ENCODE measurements at regions not wholly inside any gene's neighbourhood (a gene's known extent, or its start where the extent isn't known, plus 50 kb on each side); places are given as distances from the start of the nearest gene placed in this dataset.
"Not testable (repeated sequence)": the region's sequence is repeated elsewhere in the genome, so short reads cannot be mapped to it uniquely, and the experiment has no call there.

- ATAC-seq (ENCODE audit: low read depth in 2 of 2) = no peak
- Histone ChIP-seq H3K27me3 (ENCODE audit: control insufficient read depth, insufficient read depth, low read length) (no peaks in the 10 kb centered on the region), H3K36me3 (ENCODE audit: control insufficient read depth, insufficient read depth, low read length) (no peaks in the 10 kb centered on the region), H3K9me3 (ENCODE audit: control insufficient read depth in 2 of 2, low read length in 2 of 2) (peaks cover 2 to 3% of the 10 kb centered on the region in 2 experiments), H3K4me1 (ENCODE audit: control insufficient read depth, insufficient read depth, low read length, poor library complexity, severe bottlenecking) (no peaks in the 10 kb centered on the region), H3K27ac (ENCODE audit: insufficient read depth, low read length, poor library complexity, severe bottlenecking) (no peak overlapping the region), H3K4me3 (ENCODE audit: low read depth, low read length) (no peak overlapping the region)
- Mint-ChIP-seq H3K9me3 (peaks cover 2 to 17% (median 8%) of the 10 kb centered on the region in 7 donors), H3K27me3 (no peaks in the 10 kb centered on the region), H3K4me1 (no peaks in the 10 kb centered on the region), H3K36me3 (no peaks in the 10 kb centered on the region), H3K27ac (no peak overlapping the region), H3K4me3 (no peak overlapping the region)
- no peak for DNase-seq
Measured at GRCh38 chr3:80754969-80755368, 987.2 kb upstream of the ROBO1 start.

DNA sequence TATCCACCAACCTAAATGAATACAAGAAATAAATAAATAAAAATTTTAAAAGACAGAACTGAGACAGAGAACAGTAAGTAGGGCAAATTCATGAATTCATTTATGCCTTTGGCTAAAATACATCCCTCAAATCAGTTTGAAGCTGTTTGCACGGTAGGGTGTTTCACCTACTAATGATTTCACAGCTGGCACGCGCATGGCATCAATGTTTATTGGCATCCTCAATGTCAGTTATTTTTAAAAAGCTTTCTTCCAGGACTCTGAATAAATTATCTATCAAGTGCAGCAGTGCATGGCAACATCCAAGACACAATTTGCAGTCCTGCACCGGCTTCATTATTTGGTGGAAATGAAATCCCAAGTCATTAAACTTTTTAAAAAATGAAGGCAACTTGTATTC lies 985.2 kb upstream of the ROBO1 start:
- no peak overlapping the region for H3K27ac Mint-ChIP-seq
- no peak for ATAC-seq (ENCODE audit: low read depth in 2 of 2)
- H3K9me3 Mint-ChIP-seq = peaks cover 0 to 11% (median 4%) of the 10 kb centered on the region in 7 donors
- H3K27me3 ChIP-seq (ENCODE audit: control insufficient read depth, insufficient read depth, low read length) = no peaks in the 10 kb centered on the region
- DNase-seq = no peak
- H3K9me3 ChIP-seq (ENCODE audit: control insufficient read depth in 2 of 2, low read length in 2 of 2) = peaks cover 0 to 2% of the 10 kb centered on the region in 2 experiments
- no peaks in the 10 kb centered on the region for H3K36me3 Mint-ChIP-seq
- H3K4me1 Mint-ChIP-seq = no peaks in the 10 kb centered on the region
- no peaks in the 10 kb centered on the region for H3K27me3 Mint-ChIP-seq
- H3K4me3 ChIP-seq (ENCODE audit: low read depth, low read length) = no peak overlapping the region
- H3K27ac ChIP-seq (ENCODE audit: insufficient read depth, low read length, poor library complexity, severe bottlenecking) = no peak overlapping the region
- H3K36me3 ChIP-seq (ENCODE audit: control insufficient read depth, insufficient read depth, low read length) = no peaks in the 10 kb centered on the region
- no peaks in the 10 kb centered on the region for H3K4me1 ChIP-seq (ENCODE audit: control insufficient read depth, insufficient read depth, low read length, poor library complexity, severe bottlenecking)
- H3K4me3 Mint-ChIP-seq = no peak overlapping the region

DNA sequence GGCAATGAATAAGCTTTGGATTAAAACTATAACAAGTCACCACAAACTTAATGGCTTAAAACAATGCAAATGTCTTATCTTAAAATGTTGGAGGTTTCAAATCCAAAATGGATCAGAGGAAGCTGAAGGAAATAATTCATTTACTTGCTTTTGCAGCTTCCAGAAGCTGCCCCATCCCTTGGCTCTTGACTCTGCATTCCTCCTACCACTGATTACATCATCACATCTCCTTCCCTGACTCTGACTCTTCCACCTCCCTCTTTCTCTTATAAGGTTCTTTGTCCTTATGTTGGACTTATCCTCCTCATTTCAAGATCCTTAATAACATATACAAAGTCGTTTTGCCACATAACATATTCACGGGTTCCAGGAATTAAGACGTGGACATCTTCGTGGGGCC lies 982.8 kb upstream of the ROBO1 start:
- ATAC-seq (ENCODE audit: low read depth in 2 of 2) (no peak), DNase-seq (no peak)
- H3K4me1 ChIP-seq (ENCODE audit: control insufficient read depth, insufficient read depth, low read length, poor library complexity, severe bottlenecking) = no peaks in the 10 kb centered on the region
- no peak overlapping the region for H3K27ac ChIP-seq (ENCODE audit: insufficient read depth, low read length, poor library complexity, severe bottlenecking)
- no peaks in the 10 kb centered on the region for H3K9me3 ChIP-seq (ENCODE audit: control insufficient read depth in 2 of 2, low read length in 2 of 2)
- H3K27me3 ChIP-seq (ENCODE audit: control insufficient read depth, insufficient read depth, low read length) = no peaks in the 10 kb centered on the region
- Mint-ChIP-seq H3K27me3 (no peaks in the 10 kb centered on the region), H3K36me3 (no peaks in the 10 kb centered on the region), H3K4me1 (no peaks in the 10 kb centered on the region), H3K9me3 (peaks cover 0 to 11% (median 4%) of the 10 kb centered on the region in 7 donors), H3K27ac (no peak overlapping the region), H3K4me3 (no peak overlapping the region)
- H3K36me3 ChIP-seq (ENCODE audit: control insufficient read depth, insufficient read depth, low read length) = no peaks in the 10 kb centered on the region
- H3K4me3 ChIP-seq (ENCODE audit: low read depth, low read length) = no peak overlapping the region

DNA sequence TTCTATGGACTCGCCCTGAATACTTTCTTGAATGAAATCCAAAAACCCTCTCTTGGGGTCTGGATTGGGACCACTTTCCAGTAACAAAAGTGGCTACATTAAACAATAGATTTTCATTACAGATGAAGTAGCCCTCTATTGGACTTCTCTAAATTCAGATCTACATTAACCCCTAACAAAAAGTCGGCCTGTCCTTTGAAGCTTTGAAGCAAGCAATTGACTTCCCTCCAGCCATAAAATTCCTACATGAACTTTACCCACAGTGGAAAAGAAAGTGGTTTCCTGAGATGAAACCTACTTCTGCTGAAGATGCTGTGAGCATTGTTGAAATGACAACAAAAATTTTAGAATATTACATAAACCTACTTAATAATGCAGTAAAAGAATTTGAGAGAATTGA lies 967.1 kb upstream of the ROBO1 start:
- Mint-ChIP-seq H3K27ac (no peak overlapping the region), H3K36me3 (no peaks in the 10 kb centered on the region), H3K4me1 (no peaks in the 10 kb centered on the region), H3K4me3 (no peak overlapping the region), H3K27me3 (no peaks in the 10 kb centered on the region), H3K9me3 (peaks cover 0 to 26% (median 5%) of the 10 kb centered on the region in 7 donors)
- Histone ChIP-seq H3K4me3 (ENCODE audit: low read depth, low read length) (no peak overlapping the region), H3K27ac (ENCODE audit: insufficient read depth, low read length, poor library complexity, severe bottlenecking) (no peak overlapping the region), H3K27me3 (ENCODE audit: control insufficient read depth, insufficient read depth, low read length) (no peaks in the 10 kb centered on the region), H3K4me1 (ENCODE audit: control insufficient read depth, insufficient read depth, low read length, poor library complexity, severe bottlenecking) (no peaks in the 10 kb centered on the region), H3K36me3 (ENCODE audit: control insufficient read depth, insufficient read depth, low read length) (no peaks in the 10 kb centered on the region), H3K9me3 (ENCODE audit: control insufficient read depth in 2 of 2, low read length in 2 of 2) (peaks cover 5 to 6% of the 10 kb centered on the region in 2 experiments)
- ATAC-seq (ENCODE audit: low read depth in 2 of 2) (no peak), DNase-seq (no peak)

DNA sequence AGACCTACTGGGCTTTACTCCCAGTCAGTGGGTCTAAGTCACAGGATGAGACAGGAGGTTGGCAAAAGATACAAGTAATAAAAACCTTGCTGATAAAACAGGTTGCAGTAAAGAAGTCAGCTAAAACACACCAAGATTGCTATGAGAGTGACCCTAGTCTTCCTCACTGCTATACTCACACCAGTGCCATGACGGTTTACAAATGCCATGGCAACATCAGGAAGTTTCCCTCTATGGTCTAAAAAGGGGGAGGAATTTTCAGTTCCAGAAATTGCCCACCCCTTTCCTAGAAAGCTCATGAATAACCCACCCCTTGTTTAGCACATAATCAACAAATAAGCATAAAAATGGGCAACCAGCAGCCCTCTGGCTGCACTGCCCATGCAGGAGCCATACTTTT lies 966.7 kb upstream of the ROBO1 start:
- H3K4me1 ChIP-seq (ENCODE audit: control insufficient read depth, insufficient read depth, low read length, poor library complexity, severe bottlenecking) = no peaks in the 10 kb centered on the region
- ATAC-seq (ENCODE audit: low read depth in 2 of 2) = no peak
- peaks cover 0 to 22% (median 5%) of the 10 kb centered on the region in 7 donors for H3K9me3 Mint-ChIP-seq
- H3K27ac ChIP-seq (ENCODE audit: insufficient read depth, low read length, poor library complexity, severe bottlenecking) = no peak overlapping the region
- H3K27ac Mint-ChIP-seq = no peak overlapping the region
- no peak overlapping the region for H3K4me3 ChIP-seq (ENCODE audit: low read depth, low read length)
- no peaks in the 10 kb centered on the region for H3K27me3 Mint-ChIP-seq
- peaks cover 5 to 6% of the 10 kb centered on the region in 2 experiments for H3K9me3 ChIP-seq (ENCODE audit: control insufficient read depth in 2 of 2, low read length in 2 of 2)
- H3K36me3 ChIP-seq (ENCODE audit: control insufficient read depth, insufficient read depth, low read length) = no peaks in the 10 kb centered on the region
- H3K4me3 Mint-ChIP-seq = no peak overlapping the region
- H3K36me3 Mint-ChIP-seq = no peaks in the 10 kb centered on the region
- H3K27me3 ChIP-seq (ENCODE audit: control insufficient read depth, insufficient read depth, low read length) = no peaks in the 10 kb centered on the region
- no peaks in the 10 kb centered on the region for H3K4me1 Mint-ChIP-seq
- DNase-seq = no peak

DNA sequence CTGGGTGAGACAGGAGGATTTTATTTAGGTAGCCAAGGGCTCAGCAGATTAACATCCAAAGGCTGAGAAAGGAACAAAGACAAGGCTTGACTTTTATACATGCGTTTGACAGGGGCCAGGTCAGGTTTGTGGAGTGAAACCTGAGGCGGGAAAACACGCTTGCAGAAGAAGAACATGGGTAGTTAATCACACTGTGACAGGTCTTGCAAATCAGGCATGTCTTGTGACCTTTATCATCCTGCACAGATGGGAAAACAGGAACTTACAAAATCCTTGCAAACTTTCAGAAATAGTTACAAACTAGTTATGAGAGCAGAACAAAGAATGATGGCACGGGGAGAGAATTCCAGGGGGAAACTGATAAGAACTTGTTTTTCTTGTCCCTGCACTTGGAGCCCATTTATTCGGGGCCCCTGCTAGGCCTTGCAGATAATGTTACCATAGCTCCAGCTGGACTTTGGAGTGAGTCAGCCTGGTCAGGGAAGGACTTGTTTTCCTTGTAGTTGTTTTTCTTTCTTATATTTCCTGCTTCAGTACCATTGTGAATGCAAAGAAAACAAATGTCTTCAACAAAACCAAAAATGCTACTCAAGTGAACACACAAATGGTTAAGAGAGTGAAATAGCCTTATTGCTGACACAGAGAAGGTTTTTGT lies 965.9 kb upstream of the ROBO1 start:
- Histone ChIP-seq H3K27me3 (ENCODE audit: control insufficient read depth, insufficient read depth, low read length) (no peaks in the 10 kb centered on the region), H3K4me3 (ENCODE audit: low read depth, low read length) (no peak overlapping the region), H3K4me1 (ENCODE audit: control insufficient read depth, insufficient read depth, low read length, poor library complexity, severe bottlenecking) (no peaks in the 10 kb centered on the region), H3K27ac (ENCODE audit: insufficient read depth, low read length, poor library complexity, severe bottlenecking) (no peak overlapping the region), H3K36me3 (ENCODE audit: control insufficient read depth, insufficient read depth, low read length) (no peaks in the 10 kb centered on the region), H3K9me3 (ENCODE audit: control insufficient read depth in 2 of 2, low read length in 2 of 2) (peaks cover under 1 to 6% of the 10 kb centered on the region in 2 experiments)
- no peaks in the 10 kb centered on the region for H3K36me3 Mint-ChIP-seq
- ATAC-seq (ENCODE audit: low read depth in 2 of 2) (no peak), DNase-seq (no peak)
- H3K27me3 Mint-ChIP-seq = no peaks in the 10 kb centered on the region
- H3K9me3 Mint-ChIP-seq = peaks cover 1 to 22% (median 5%) of the 10 kb centered on the region in 7 donors
- no peak overlapping the region for H3K27ac Mint-ChIP-seq
- no peaks in the 10 kb centered on the region for H3K4me1 Mint-ChIP-seq
- no peak overlapping the region for H3K4me3 Mint-ChIP-seq

DNA sequence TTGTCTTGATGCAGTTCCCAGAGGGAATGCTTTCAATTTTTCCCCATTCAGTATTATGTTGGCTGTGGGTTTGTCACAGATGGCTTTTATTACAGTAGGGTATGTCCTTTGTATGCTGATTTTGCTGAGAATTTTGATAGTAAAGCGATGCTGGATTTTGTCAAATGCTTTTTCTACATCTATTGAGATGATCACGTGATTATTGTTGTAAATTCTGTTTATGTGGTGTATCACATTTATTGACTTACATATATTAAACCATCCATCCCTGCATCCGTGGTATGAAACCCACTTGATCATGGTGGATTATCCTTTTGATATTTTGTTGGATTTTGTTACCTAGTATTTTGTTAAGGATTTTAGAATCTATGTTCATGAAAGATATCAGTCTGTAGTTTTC lies 959.8 kb upstream of the ROBO1 start:
- H3K27me3 Mint-ChIP-seq; H3K27ac Mint-ChIP-seq; ATAC-seq (ENCODE audit: low read depth in 2 of 2): not testable (repeated sequence)

DNA sequence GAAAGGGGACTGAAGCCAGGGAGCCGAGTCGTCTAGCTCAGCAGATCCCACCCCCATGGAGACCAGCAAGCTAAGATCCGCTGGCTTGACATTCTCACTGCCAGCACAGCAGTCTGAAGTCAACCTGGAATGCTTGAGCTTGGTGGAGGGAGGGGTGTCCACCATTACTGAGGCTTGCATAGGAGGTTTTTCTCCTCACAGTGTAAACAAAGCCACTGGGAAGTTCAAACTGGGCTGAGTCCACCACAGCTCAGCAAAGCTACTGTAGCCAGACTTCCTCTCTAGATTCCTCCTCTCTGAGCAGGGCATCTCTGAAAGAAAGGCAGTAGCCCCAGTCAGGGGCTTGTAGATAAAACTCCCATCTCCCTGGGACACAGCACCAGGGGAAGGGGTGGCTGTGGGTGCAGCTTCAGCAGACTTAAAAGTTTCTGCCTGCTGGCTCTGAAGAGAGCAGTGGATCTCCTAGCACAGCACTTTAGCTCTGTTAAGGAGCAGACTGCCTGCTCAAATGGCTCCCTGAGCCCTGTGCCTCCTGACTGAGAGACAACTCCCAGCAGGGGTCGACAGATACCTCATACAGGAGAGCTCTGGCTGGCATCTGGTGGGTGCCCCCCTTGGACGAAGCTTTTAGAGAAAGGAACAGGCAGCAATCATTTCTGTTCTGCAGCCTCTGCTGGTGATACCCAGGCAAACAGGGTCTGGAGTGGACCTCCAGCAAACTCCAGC lies 942.0 kb upstream of the ROBO1 start:
- not testable (repeated sequence) for H3K4me3 ChIP-seq (ENCODE audit: low read depth, low read length); H3K27ac ChIP-seq (ENCODE audit: insufficient read depth, low read length, poor library complexity, severe bottlenecking); H3K4me3 Mint-ChIP-seq; H3K4me1 Mint-ChIP-seq; H3K36me3 Mint-ChIP-seq; H3K9me3 ChIP-seq (ENCODE audit: control insufficient read depth in 2 of 2, low read length in 2 of 2); H3K4me1 ChIP-seq (ENCODE audit: control insufficient read depth, insufficient read depth, low read length, poor library complexity, severe bottlenecking); H3K27me3 ChIP-seq (ENCODE audit: control insufficient read depth, insufficient read depth, low read length); H3K27me3 Mint-ChIP-seq; H3K27ac Mint-ChIP-seq; DNase-seq; H3K36me3 ChIP-seq (ENCODE audit: control insufficient read depth, insufficient read depth, low read length); ATAC-seq (ENCODE audit: low read depth in 2 of 2)
- peaks cover 0 to 45% (median 7%) of the 10 kb centered on the region in 7 donors for H3K9me3 Mint-ChIP-seq

More for the DNA sequence above, 959.8 kb upstream of the ROBO1 start:
- H3K36me3 ChIP-seq (ENCODE audit: control insufficient read depth, insufficient read depth, low read length); H3K4me1 Mint-ChIP-seq; H3K9me3 ChIP-seq (ENCODE audit: control insufficient read depth in 2 of 2, low read length in 2 of 2); H3K4me3 ChIP-seq (ENCODE audit: low read depth, low read length); H3K27me3 ChIP-seq (ENCODE audit: control insufficient read depth, insufficient read depth, low read length); H3K36me3 Mint-ChIP-seq; DNase-seq; H3K4me3 Mint-ChIP-seq; H3K4me1 ChIP-seq (ENCODE audit: control insufficient read depth, insufficient read depth, low read length, poor library complexity, severe bottlenecking); H3K27ac ChIP-seq (ENCODE audit: insufficient read depth, low read length, poor library complexity, severe bottlenecking): not testable (repeated sequence)
- H3K9me3 Mint-ChIP-seq = peaks cover 5 to 18% (median 7%) of the 10 kb centered on the region in 7 donors
